H9 (cell line): ENCODE measurements at regions not wholly inside any gene's neighbourhood (a gene's known extent, or its start where the extent isn't known, plus 50 kb on each side); places are given as distances from the start of the nearest gene placed in this dataset.

Experiments used
- DNase-seq: peaks from one replicate; pipeline ENCODE4 v3.0.0-alpha.2; 2017
- H2AFZ ChIP-seq: one replicate; pipeline ENCODE4 v1.6.1; 2013; ENCODE audit warnings: mild to moderate bottlenecking, low read length, control low read depth, moderate library complexity
- H2AK5ac ChIP-seq: 2 replicates; pipeline ENCODE4 v1.6.1; 2013; ENCODE audit warnings: low read length, control low read depth, mixed read lengths; ENCODE audit not compliant: insufficient read length
- H2BK120ac ChIP-seq: one replicate; pipeline ENCODE4 v1.6.1; 2013; ENCODE audit warnings: low read depth, mild to moderate bottlenecking, low read length, control low read depth, inconsistent platforms; ENCODE audit not compliant: poor library complexity, severe bottlenecking
- H2BK12ac ChIP-seq: 2 replicates; pipeline ENCODE4 v1.6.1; 2013; ENCODE audit warnings: low read length, control low read depth, mixed read lengths, low read depth; ENCODE audit not compliant: insufficient read length
- H2BK15ac ChIP-seq: 2 replicates; pipeline ENCODE4 v1.6.1; 2013; ENCODE audit warnings: low read depth, low read length, control low read depth
- H2BK20ac ChIP-seq: one replicate; pipeline ENCODE4 v1.6.1; 2013; ENCODE audit warnings: low read depth, mild to moderate bottlenecking, low read length, control low read depth, inconsistent platforms; ENCODE audit not compliant: poor library complexity, severe bottlenecking
- H2BK5ac ChIP-seq: 2 replicates; pipeline ENCODE4 v1.6.1; 2013; ENCODE audit warnings: low read length, control low read depth, mixed read lengths; ENCODE audit not compliant: insufficient read length
- H3K14ac ChIP-seq: 2 replicates; pipeline ENCODE4 v1.6.1; 2013; ENCODE audit warnings: low read length, control low read depth; ENCODE audit not compliant: insufficient read depth
- H3K18ac ChIP-seq: 2 replicates; pipeline ENCODE4 v1.6.1; 2013; ENCODE audit warnings: low read depth, mild to moderate bottlenecking, mixed read lengths, low read length, control low read depth; ENCODE audit not compliant: insufficient read length
- H3K23ac ChIP-seq: 2 replicates; pipeline ENCODE4 v1.6.1; 2013; ENCODE audit warnings: low read length, control low read depth, mixed read lengths, low read depth; ENCODE audit not compliant: insufficient read length
- H3K23me2 ChIP-seq: 2 replicates; pipeline ENCODE4 v1.6.1; 2013; ENCODE audit warnings: low read depth, mild to moderate bottlenecking, mixed read lengths, low read length, control low read depth; ENCODE audit not compliant: insufficient read length, poor library complexity, severe bottlenecking
- H3K27ac ChIP-seq: 2 replicates; pipeline ENCODE4 v1.5.1; 2013; ENCODE audit warnings: low read length, control low read depth, mixed read lengths, low read depth; ENCODE audit not compliant: insufficient read length
- H3K27me3 ChIP-seq: 2 replicates; pipeline ENCODE4 v1.6.1; 2013; ENCODE audit warnings: low read length, control low read depth, inconsistent platforms; ENCODE audit not compliant: insufficient read depth
- H3K4ac ChIP-seq: 2 replicates; pipeline ENCODE4 v1.6.1; 2013; ENCODE audit warnings: low read depth, mild to moderate bottlenecking, control low read depth, inconsistent platforms, low read length, moderate library complexity
- H3K4me1 ChIP-seq: 2 replicates; pipeline ENCODE4 v1.6.1; 2013; ENCODE audit warnings: low read length, control low read depth, inconsistent platforms; ENCODE audit not compliant: insufficient read depth
- H3K4me2 ChIP-seq: 2 replicates; pipeline ENCODE4 v1.6.1; 2013; ENCODE audit warnings: low read length, control low read depth, mixed read lengths; ENCODE audit not compliant: insufficient read length, insufficient read depth
- H3K56ac ChIP-seq: 2 replicates; pipeline ENCODE4 v1.6.1; 2013; ENCODE audit warnings: low read depth, mild to moderate bottlenecking, mixed read lengths, low read length, control low read depth; ENCODE audit not compliant: insufficient read length
- H3K79me1 ChIP-seq: 2 replicates; pipeline ENCODE4 v1.6.1; 2013; ENCODE audit warnings: low read depth, mild to moderate bottlenecking, moderate library complexity, low read length, control low read depth, inconsistent platforms; ENCODE audit not compliant: insufficient read depth, poor library complexity, severe bottlenecking
- H3K79me2 ChIP-seq: 2 replicates; pipeline ENCODE4 v1.6.1; 2013; ENCODE audit warnings: low read length, control low read depth, inconsistent platforms; ENCODE audit not compliant: insufficient read depth
- H3K9ac ChIP-seq: 2 replicates; pipeline ENCODE4 v1.6.1; 2013; ENCODE audit warnings: low read length, control low read depth, mixed read lengths; ENCODE audit not compliant: insufficient read length; ENCODE audit errors: extremely low read depth
- H3K9me3 ChIP-seq: one replicate; pipeline ENCODE4 v1.6.1; 2013; ENCODE audit warnings: low read depth, low read length, inconsistent platforms; ENCODE audit not compliant: control insufficient read depth
- H3T11ph ChIP-seq: one replicate; pipeline ENCODE4 v1.6.1; 2013; ENCODE audit warnings: mild to moderate bottlenecking, low read length, control low read depth, inconsistent platforms
- H4K20me1 ChIP-seq: one replicate; pipeline ENCODE4 v1.6.1; 2013; ENCODE audit not compliant: control insufficient read depth, insufficient read length, insufficient read depth
- H4K5ac ChIP-seq: 2 replicates; pipeline ENCODE4 v1.6.1; 2013; ENCODE audit warnings: low read depth, mild to moderate bottlenecking, mixed read lengths, low read length, control low read depth; ENCODE audit not compliant: insufficient read length
- H4K8ac ChIP-seq: replicated peaks from 2 replicates; pipeline ENCODE4 v1.6.1; 2013; ENCODE audit warnings: low read length, control low read depth, mixed read lengths, low read depth; ENCODE audit not compliant: insufficient read length
- H4K91ac ChIP-seq: 2 replicates; pipeline ENCODE4 v1.6.1; 2013; ENCODE audit warnings: low read depth, mild to moderate bottlenecking, moderate library complexity, mixed read lengths, low read length, control low read depth; ENCODE audit not compliant: insufficient read length
- H3K27ac Mint-ChIP-seq, 3 experiments: 2 replicates in 2 of 3; 3 replicates in 1 of 3; pipeline ENCODE4 v1.8.0; 2020 to 2021; ENCODE audit warnings: mixed read lengths in 3 of 3, mild to moderate bottlenecking in 1 of 3, moderate library complexity in 1 of 3
- H3K27me3 Mint-ChIP-seq: 2 replicates; pipeline ENCODE4 v1.8.0; 2021; ENCODE audit warnings: low read depth, mild to moderate bottlenecking, moderate library complexity, mixed read lengths
- H3K36me3 Mint-ChIP-seq, 3 experiments: 2 replicates in 2 of 3; 3 replicates in 1 of 3; pipeline ENCODE4 v1.8.0; 2020 to 2021; ENCODE audit warnings: low read depth in 3 of 3, mixed read lengths in 3 of 3; ENCODE audit not compliant: insufficient read depth in 1 of 3
- H3K4me1 Mint-ChIP-seq, 2 experiments: 2 replicates each; pipeline ENCODE4 v1.8.0; 2020; ENCODE audit warnings: mixed read lengths in 2 of 2
- H3K4me3 Mint-ChIP-seq, 2 experiments: 2 replicates in 1 of 2; 3 replicates in 1 of 2; pipeline ENCODE4 v1.8.0; 2020 to 2021; ENCODE audit warnings: mild to moderate bottlenecking in 2 of 2, mixed read lengths in 2 of 2, moderate library complexity in 1 of 2
- H3K9me3 Mint-ChIP-seq, 2 experiments: 2 replicates in 1 of 2; 3 replicates in 1 of 2; pipeline ENCODE4 v1.8.0; 2020; ENCODE audit warnings: mild to moderate bottlenecking in 2 of 2, mixed read lengths in 2 of 2, moderate library complexity in 1 of 2
- CTCF ChIP-seq: fragments of 200-600 bp; sonication (generic); conservative IDR thresholded peaks from 3 replicates; pipeline ENCODE4 v1.8.0; 2021; ENCODE audit warnings: antibody characterized with exemption, mild to moderate bottlenecking
- WGBS: extraction: QIAGEN DNeasy Blood & Tissue Kit; methylation state at CpG from one replicate; pipeline ENCODE4 v1.1.7; 2013; ENCODE audit warnings: missing lambda C conversion rate, low lambda C conversion rate, mixed read lengths; ENCODE audit not compliant: insufficient read length; ENCODE audit errors: extremely low coverage; 5-methylcytosine and 5-hydroxymethylcytosine counted together

- Histone ChIP-seq H3K9ac (no peak overlapping the region), H2BK12ac (no peak overlapping the region), H2AK5ac (no peak overlapping the region), H3K79me1 (no peaks in the 10 kb centered on the region), H3K23ac (no peak overlapping the region), H3K4me1 (no peaks in the 10 kb centered on the region), H2BK15ac (no peak overlapping the region), H3K18ac (no peak overlapping the region), H3K23me2 (no peaks in the 10 kb centered on the region), H3K9me3 (no peaks in the 10 kb centered on the region), H3T11ph (no peak overlapping the region), H3K56ac (no peak overlapping the region), H3K14ac (no peak overlapping the region), H2BK120ac (no peak overlapping the region), H3K79me2 (no peaks in the 10 kb centered on the region), H4K91ac (no peak overlapping the region), H3K4ac (no peak overlapping the region), H2BK20ac (no peak overlapping the region), H4K20me1 (no peaks in the 10 kb centered on the region), H4K5ac (no peak overlapping the region), H2BK5ac (no peak overlapping the region), H3K27ac (no peak overlapping the region), H2AFZ (no peak overlapping the region), H3K4me2 (no peak overlapping the region), H4K8ac (no peak overlapping the region), H3K27me3 (no peaks in the 10 kb centered on the region)
- DNase-seq: no peak
- no peak overlapping the region for H3K4me3 Mint-ChIP-seq
- no peaks in the 10 kb centered on the region; a peak in 1 of 5 replicates for H3K9me3 Mint-ChIP-seq
- no CpG with 5 or more reads among the region's 7 CpGs for WGBS
- no peaks in the 10 kb centered on the region for H3K36me3 Mint-ChIP-seq
- no peak for TF ChIP-seq CTCF
- H3K27me3 Mint-ChIP-seq: no peaks in the 10 kb centered on the region
- H3K27ac Mint-ChIP-seq: no peak overlapping the region
- no peaks in the 10 kb centered on the region for H3K4me1 Mint-ChIP-seq
Measured at GRCh38 chr2:41678639-41679038, 369.2 kb upstream of the PKDCC start.
